ENCODE measurements at regions not wholly inside any gene's neighbourhood (a gene's known extent, or its start where the extent isn't known, plus 50 kb on each side); places are given as distances from the start of the nearest gene placed in this dataset.

DNA sequence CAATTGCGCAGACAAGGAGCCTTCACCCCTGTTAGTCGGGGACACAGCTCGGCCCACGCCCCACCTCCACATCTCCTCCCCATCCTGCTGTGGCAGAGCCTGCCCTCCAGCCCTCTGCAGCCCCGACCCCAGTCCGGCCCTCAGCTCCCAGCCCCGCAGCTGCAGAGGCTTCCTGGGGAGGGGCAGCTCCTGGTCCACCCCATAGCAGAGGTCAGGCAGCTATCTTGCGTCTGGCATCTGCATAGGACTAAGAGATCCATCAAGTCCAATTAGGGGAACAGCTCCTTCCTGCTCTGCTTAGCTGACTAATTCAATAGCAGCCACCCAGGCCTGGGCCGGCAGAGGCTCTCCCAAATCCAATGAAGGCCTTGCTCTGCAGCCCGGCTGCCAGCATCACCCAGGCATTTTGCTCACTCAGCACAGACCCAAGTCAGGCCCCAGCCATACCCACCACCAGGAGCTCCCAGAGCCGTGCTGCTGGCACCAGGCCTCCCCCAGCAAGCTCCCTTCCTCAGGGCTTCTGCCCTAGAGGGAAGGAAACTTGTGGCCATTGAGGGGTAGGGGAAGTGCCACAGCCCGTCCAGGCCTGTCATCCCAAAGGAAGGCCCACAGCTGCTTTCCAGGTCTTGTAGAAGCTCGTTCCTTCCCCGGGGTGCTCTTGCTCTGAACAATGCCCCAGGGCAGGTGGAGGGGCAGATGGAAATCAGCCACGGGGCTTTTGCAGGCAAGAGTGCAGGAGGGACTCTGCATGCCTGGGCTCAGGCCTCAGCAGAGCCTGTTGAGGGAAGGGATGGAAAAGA, 106.2 kb upstream of the RET start (continued):
- TF ChIP-seq, protein P1, sequence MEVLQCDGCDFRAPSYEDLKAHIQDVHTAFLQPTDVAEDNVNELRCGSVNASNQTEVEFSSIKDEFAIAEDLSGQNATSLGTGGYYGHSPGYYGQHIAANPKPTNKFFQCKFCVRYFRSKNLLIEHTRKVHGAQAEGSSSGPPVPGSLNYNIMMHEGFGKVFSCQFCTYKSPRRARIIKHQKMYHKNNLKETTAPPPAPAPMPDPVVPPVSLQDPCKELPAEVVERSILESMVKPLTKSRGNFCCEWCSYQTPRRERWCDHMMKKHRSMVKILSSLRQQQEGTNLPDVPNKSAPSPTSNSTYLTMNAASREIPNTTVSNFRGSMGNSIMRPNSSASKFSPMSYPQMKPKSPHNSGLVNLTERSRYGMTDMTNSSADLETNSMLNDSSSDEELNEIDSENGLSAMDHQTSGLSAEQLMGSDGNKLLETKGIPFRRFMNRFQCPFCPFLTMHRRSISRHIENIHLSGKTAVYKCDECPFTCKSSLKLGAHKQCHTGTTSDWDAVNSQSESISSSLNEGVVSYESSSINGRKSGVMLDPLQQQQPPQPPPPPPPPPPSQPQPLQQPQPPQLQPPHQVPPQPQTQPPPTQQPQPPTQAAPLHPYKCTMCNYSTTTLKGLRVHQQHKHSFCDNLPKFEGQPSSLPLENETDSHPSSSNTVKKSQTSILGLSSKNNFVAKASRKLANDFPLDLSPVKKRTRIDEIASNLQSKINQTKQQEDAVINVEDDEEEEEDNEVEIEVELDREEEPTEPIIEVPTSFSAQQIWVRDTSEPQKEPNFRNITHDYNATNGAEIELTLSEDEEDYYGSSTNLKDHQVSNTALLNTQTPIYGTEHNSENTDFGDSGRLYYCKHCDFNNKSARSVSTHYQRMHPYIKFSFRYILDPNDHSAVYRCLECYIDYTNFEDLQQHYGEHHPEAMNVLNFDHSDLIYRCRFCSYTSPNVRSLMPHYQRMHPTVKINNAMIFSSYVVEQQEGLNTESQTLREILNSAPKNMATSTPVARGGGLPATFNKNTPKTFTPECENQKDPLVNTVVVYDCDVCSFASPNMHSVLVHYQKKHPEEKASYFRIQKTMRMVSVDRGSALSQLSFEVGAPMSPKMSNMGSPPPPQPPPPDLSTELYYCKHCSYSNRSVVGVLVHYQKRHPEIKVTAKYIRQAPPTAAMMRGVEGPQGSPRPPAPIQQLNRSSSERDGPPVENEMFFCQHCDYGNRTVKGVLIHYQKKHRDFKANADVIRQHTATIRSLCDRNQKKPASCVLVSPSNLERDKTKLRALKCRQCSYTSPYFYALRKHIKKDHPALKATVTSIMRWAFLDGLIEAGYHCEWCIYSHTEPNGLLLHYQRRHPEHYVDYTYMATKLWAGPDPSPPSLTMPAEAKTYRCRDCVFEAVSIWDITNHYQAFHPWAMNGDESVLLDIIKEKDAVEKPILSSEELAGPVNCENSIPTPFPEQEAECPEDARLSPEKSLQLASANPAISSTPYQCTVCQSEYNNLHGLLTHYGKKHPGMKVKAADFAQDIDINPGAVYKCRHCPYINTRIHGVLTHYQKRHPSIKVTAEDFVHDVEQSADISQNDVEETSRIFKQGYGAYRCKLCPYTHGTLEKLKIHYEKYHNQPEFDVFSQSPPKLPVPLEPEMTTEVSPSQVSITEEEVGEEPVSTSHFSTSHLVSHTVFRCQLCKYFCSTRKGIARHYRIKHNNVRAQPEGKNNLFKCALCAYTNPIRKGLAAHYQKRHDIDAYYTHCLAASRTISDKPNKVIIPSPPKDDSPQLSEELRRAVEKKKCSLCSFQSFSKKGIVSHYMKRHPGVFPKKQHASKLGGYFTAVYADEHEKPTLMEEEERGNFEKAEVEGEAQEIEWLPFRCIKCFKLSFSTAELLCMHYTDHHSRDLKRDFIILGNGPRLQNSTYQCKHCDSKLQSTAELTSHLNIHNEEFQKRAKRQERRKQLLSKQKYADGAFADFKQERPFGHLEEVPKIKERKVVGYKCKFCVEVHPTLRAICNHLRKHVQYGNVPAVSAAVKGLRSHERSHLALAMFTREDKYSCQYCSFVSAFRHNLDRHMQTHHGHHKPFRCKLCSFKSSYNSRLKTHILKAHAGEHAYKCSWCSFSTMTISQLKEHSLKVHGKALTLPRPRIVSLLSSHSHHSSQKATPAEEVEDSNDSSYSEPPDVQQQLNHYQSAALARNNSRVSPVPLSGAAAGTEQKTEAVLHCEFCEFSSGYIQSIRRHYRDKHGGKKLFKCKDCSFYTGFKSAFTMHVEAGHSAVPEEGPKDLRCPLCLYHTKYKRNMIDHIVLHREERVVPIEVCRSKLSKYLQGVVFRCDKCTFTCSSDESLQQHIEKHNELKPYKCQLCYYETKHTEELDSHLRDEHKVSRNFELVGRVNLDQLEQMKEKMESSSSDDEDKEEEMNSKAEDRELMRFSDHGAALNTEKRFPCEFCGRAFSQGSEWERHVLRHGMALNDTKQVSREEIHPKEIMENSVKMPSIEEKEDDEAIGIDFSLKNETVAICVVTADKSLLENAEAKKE (CRISPR knock-in tag; IDR thresholded peaks at IDR 0.05), result no peak
- TF ChIP-seq EZH2phosphoT487 (IDR thresholded peaks at IDR 0.05; ENCODE audit: unreplicated experiment) (no peak), STAT1 (IDR thresholded peaks at IDR 0.05; ENCODE audit: unreplicated experiment) (no peak), EZH2 (IDR thresholded peaks at IDR 0.05; ENCODE audit: low read depth, unreplicated experiment) (no peak), CREB1 (CRISPR knock-in tag; IDR thresholded peaks at IDR 0.05; ENCODE audit: low read depth) (no peak), ZNF114 (CRISPR knock-in tag; IDR thresholded peaks at IDR 0.05) (no peak)

DNA sequence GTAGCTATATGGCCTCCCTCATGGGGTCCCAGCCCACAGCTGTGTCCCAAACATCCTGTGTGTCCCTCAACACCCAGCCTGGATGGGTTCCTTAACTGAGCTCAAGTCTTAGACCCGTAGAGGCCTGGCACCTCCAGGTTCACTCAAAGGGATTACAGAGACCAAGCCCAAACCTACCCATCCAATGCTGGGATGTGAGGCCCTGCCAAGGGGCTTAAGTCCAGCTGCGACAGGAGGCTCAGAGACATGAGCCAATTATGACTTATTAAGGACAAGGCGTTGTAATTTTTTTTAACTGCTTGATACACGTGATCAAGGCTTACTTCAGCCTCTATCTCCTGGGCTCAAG, 105.6 kb upstream of the RET start:
- Histone ChIP-seq H3F3A (replicated peaks; ENCODE audit: low read depth) (no peaks in the 10 kb centered on the region), H3K4me2 (no peak overlapping the region), H4K20me1 (replicated peaks; ENCODE audit: insufficient read depth) (no peaks in the 10 kb centered on the region), H3K4me1 (ENCODE audit: insufficient read depth) (no peaks in the 10 kb centered on the region), H2AFZ (no peak overlapping the region), H3K9me2 (ENCODE audit: insufficient read depth) (no peaks in the 10 kb centered on the region), H3K36me3 (ENCODE audit: insufficient read depth) (no peaks in the 10 kb centered on the region), H3K27ac (ENCODE audit: low read depth) (no peak overlapping the region), H3K27me3 (ENCODE audit: insufficient read depth) (no peaks in the 10 kb centered on the region), H3K4me3 (no peak overlapping the region), H3K79me2 (replicated peaks; ENCODE audit: insufficient read depth) (no peaks in the 10 kb centered on the region)
- ATAC-seq, result no peak
- DNase-seq (ENCODE audit: low spot score), result no peak
- Mint-ChIP-seq H3K27ac (no peak overlapping the region), H3K27me3 (ENCODE audit: insufficient read depth, low read depth, poor library complexity) (peaks cover 8% of the 10 kb centered on the region), H3K4me1 (no peaks in the 10 kb centered on the region; the same call in 1 of the 3 replicates), H3K4me3 (no peak overlapping the region), H3K36me3 (ENCODE audit: low read depth) (no peaks in the 10 kb centered on the region), H3K9me3 (no peaks in the 10 kb centered on the region)
- no peak for TF ChIP-seq STAT1 (IDR thresholded peaks at IDR 0.05; ENCODE audit: unreplicated experiment)
- TF ChIP-seq EZH2phosphoT487 (IDR thresholded peaks at IDR 0.05; ENCODE audit: unreplicated experiment), result no peak
- TF ChIP-seq, protein P2, sequence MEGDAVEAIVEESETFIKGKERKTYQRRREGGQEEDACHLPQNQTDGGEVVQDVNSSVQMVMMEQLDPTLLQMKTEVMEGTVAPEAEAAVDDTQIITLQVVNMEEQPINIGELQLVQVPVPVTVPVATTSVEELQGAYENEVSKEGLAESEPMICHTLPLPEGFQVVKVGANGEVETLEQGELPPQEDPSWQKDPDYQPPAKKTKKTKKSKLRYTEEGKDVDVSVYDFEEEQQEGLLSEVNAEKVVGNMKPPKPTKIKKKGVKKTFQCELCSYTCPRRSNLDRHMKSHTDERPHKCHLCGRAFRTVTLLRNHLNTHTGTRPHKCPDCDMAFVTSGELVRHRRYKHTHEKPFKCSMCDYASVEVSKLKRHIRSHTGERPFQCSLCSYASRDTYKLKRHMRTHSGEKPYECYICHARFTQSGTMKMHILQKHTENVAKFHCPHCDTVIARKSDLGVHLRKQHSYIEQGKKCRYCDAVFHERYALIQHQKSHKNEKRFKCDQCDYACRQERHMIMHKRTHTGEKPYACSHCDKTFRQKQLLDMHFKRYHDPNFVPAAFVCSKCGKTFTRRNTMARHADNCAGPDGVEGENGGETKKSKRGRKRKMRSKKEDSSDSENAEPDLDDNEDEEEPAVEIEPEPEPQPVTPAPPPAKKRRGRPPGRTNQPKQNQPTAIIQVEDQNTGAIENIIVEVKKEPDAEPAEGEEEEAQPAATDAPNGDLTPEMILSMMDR (conservative IDR thresholded peaks at IDR 0.05; ENCODE audit: low read depth in 2 of 2), result no peak
- TF ChIP-seq, protein P3, sequence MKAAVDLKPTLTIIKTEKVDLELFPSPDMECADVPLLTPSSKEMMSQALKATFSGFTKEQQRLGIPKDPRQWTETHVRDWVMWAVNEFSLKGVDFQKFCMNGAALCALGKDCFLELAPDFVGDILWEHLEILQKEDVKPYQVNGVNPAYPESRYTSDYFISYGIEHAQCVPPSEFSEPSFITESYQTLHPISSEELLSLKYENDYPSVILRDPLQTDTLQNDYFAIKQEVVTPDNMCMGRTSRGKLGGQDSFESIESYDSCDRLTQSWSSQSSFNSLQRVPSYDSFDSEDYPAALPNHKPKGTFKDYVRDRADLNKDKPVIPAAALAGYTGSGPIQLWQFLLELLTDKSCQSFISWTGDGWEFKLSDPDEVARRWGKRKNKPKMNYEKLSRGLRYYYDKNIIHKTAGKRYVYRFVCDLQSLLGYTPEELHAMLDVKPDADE (IDR thresholded peaks at IDR 0.05), result no peak
